HG02571 (cell line): ENCODE measurements at regions not wholly inside any gene's neighbourhood (a gene's known extent, or its start where the extent isn't known, plus 50 kb on each side); places are given as distances from the start of the nearest gene placed in this dataset.

ENCODE experiments used
- ATAC-seq: cut with Tn5 transposase; IDR thresholded peaks from one replicate; pipeline ENCODE4 v1.9.1; 2021; ENCODE audit warnings: mild to moderate bottlenecking, moderate library complexity; ENCODE audit not compliant: unreplicated experiment

GRCh38 chr2:5951471-5951870 lies 259.3 kb downstream of the SOX11 start:
- no peak for ATAC-seq

GRCh38 chr2:5953525-5953924 lies 261.3 kb downstream of the SOX11 start:
- no peak for ATAC-seq

GRCh38 chr2:5954509-5954908 lies 262.3 kb downstream of the SOX11 start:
- ATAC-seq = no peak

GRCh38 chr2:5955921-5956320 lies 263.7 kb downstream of the SOX11 start:
- ATAC-seq = no peak

- ATAC-seq = no peak
These were observed 267.9 kb downstream of the SOX11 start for GRCh38 chr2:5959836-5960820.

GRCh38 chr2:5967506-5967905 lies 275.3 kb downstream of the SOX11 start:
- ATAC-seq = no peak

GRCh38 chr2:5969303-5969702 lies 277.1 kb downstream of the SOX11 start:
- ATAC-seq = no peak

- ATAC-seq = no peak
These were observed 278.2 kb downstream of the SOX11 start for GRCh38 chr2:5970347-5970746.

GRCh38 chr2:5974477-5974876 lies 282.3 kb downstream of the SOX11 start:
- no peak for ATAC-seq

- no peak for ATAC-seq
These were observed 283.2 kb downstream of the SOX11 start for GRCh38 chr2:5975401-5975800.

- ATAC-seq = no peak
These were observed 284.4 kb downstream of the SOX11 start for GRCh38 chr2:5976531-5977065.

GRCh38 chr2:5977477-5977876 lies 285.3 kb downstream of the SOX11 start:
- no peak for ATAC-seq

GRCh38 chr2:5978131-5978751 lies 286.1 kb downstream of the SOX11 start:
- ATAC-seq = no peak

GRCh38 chr2:5980450-5981190 lies 288.4 kb downstream of the SOX11 start:
- ATAC-seq = no peak

GRCh38 chr2:5982193-5982902 lies 290.2 kb downstream of the SOX11 start:
- no peak for ATAC-seq

GRCh38 chr2:5982903-5983265 lies 290.7 kb downstream of the SOX11 start:
- no peak for ATAC-seq

- no peak for ATAC-seq
These were observed 291.5 kb downstream of the SOX11 start for GRCh38 chr2:5983511-5984272.

GRCh38 chr2:5984273-5984655 lies 292.1 kb downstream of the SOX11 start:
- no peak for ATAC-seq

- ATAC-seq = no peak
These were observed 292.8 kb downstream of the SOX11 start for GRCh38 chr2:5984946-5985345.
